Suprapubic skin (tissue), 4 donors: ENCODE measurements at regions not wholly inside any gene's neighbourhood (a gene's known extent, or its start where the extent isn't known, plus 50 kb on each side); places are given as distances from the start of the nearest gene placed in this dataset.

Source experiments
- DNase-seq, 2 donors: peaks; one replicate each; pipeline ENCODE4 v3.0.0-alpha.2; 2019; ENCODE audit warnings: low spot score in 2 of 2
- H3K27ac ChIP-seq: fragments of 200-600 bp; sonication (generic); one replicate; pipeline ENCODE4 v1.5.1; 2019
- H3K27me3 ChIP-seq: fragments of 200-600 bp; sonication (generic); one replicate; pipeline ENCODE4 v1.5.1; 2019
- H3K36me3 ChIP-seq: fragments of 200-600 bp; sonication (generic); one replicate; pipeline ENCODE4 v1.5.1; 2019
- H3K4me1 ChIP-seq: fragments of 200-600 bp; sonication (generic); one replicate; pipeline ENCODE4 v1.5.1; 2019
- H3K4me3 ChIP-seq: fragments of 200-600 bp; sonication (generic); one replicate; pipeline ENCODE4 v1.5.1; 2019; ENCODE audit warnings: mild to moderate bottlenecking
- H3K9me3 ChIP-seq: fragments of 200-600 bp; sonication (generic); one replicate; pipeline ENCODE4 v1.5.1; 2019
- EP300 ChIP-seq: sonication (generic); formaldehyde crosslinking; IDR thresholded peaks from one replicate; pipeline ENCODE4 v1.6.1; 2017; ENCODE audit warnings: antibody characterized with exemption
- POLR2A ChIP-seq, 2 donors: fragments of 450-650 bp; IDR thresholded peaks; one replicate each; pipeline ENCODE4 v1.6.1; 2017; ENCODE audit warnings: antibody characterized with exemption in 2 of 2, mild to moderate bottlenecking in 2 of 2, moderate library complexity in 2 of 2
- POLR2AphosphoS5 ChIP-seq, 3 donors: sonication (generic); formaldehyde crosslinking; IDR thresholded peaks; one replicate each; pipeline ENCODE4 v1.6.1; 2017; ENCODE audit warnings: antibody characterized with exemption in 3 of 3
- WGBS: methylation state at CpG from one replicate; pipeline ENCODE4 v1.1.5; 2018; 5-methylcytosine and 5-hydroxymethylcytosine counted together
- TF ChIP-seq, protein P1 (sequence below), 2 donors: fragments of 200-600 bp in 1 of 2; fragments of 450-650 bp in 1 of 2; sonication (generic) in 1 of 2; IDR thresholded peaks; one replicate each; pipeline ENCODE4 v1.5.1; 2016 to 2019; ENCODE audit warnings: antibody characterized with exemption in 2 of 2, mild to moderate bottlenecking in 1 of 2, moderate library complexity in 1 of 2

DNA sequence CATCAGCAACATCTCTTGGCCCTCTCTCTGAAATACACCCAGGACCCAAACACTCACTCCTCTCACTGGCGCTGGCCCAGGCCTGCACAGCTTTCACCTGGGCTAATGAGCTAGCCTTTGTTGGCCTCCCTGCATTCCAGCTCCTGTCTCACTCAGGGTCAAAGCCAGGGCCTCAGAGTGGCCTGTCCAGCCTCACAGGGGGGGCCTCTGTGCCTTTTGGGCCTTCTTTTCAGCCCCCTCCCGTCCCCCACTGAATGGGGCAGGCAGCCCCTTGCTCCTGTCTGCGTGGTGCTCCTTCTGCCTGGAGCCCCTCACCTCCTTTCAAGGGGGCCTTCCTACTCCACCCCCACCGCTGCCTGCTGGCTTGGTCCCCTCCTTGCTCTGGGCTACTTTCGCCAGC lies 59.0 kb upstream of the PRR23E start:
- TF ChIP-seq, protein P1, sequence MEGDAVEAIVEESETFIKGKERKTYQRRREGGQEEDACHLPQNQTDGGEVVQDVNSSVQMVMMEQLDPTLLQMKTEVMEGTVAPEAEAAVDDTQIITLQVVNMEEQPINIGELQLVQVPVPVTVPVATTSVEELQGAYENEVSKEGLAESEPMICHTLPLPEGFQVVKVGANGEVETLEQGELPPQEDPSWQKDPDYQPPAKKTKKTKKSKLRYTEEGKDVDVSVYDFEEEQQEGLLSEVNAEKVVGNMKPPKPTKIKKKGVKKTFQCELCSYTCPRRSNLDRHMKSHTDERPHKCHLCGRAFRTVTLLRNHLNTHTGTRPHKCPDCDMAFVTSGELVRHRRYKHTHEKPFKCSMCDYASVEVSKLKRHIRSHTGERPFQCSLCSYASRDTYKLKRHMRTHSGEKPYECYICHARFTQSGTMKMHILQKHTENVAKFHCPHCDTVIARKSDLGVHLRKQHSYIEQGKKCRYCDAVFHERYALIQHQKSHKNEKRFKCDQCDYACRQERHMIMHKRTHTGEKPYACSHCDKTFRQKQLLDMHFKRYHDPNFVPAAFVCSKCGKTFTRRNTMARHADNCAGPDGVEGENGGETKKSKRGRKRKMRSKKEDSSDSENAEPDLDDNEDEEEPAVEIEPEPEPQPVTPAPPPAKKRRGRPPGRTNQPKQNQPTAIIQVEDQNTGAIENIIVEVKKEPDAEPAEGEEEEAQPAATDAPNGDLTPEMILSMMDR (IDR thresholded peaks at IDR 0.05), result no peak
- no peak for TF ChIP-seq POLR2A (IDR thresholded peaks at IDR 0.05)
- Histone ChIP-seq H3K27ac (no peak overlapping the region), H3K9me3 (no peaks in the 10 kb centered on the region), H3K36me3 (no peaks in the 10 kb centered on the region), H3K27me3 (peaks cover 31% of the 10 kb centered on the region), H3K4me1 (peaks cover 26% of the 10 kb centered on the region), H3K4me3 (no peak overlapping the region)
- WGBS, result 92% methylated on average over 5 of the region's 5 CpGs
- DNase-seq, result no peak

DNA sequence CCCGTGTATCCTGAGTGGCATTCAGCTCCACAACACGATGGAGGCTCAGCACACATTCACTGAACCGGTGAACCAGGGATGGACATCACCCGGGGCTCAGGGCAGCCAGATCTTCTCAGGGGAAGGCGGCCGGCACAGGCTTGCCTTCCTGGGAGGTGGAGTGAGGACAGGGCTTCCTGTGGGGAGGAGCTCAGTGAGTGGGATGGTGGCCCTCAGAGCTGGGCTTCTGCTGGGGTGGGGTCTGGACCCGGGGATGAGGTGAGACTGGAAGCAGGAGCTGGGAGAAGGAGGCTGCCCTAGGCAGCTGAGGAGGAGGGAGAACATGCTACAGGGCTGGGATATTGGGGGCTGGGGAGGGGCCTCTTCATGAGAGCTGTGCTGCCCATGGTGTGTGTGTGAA lies 58.5 kb upstream of the PRR23E start:
- no peak overlapping the region for H3K4me3 ChIP-seq
- H3K27ac ChIP-seq, result no peak overlapping the region
- H3K36me3 ChIP-seq, result no peaks in the 10 kb centered on the region
- H3K27me3 ChIP-seq, result peaks cover 31% of the 10 kb centered on the region
- TF ChIP-seq, protein P1 (IDR thresholded peaks at IDR 0.05), result no peak
- no peak for TF ChIP-seq POLR2A (IDR thresholded peaks at IDR 0.05)
- no peak for TF ChIP-seq POLR2AphosphoS5 (IDR thresholded peaks at IDR 0.05)
- TF ChIP-seq EP300, result no peak
- DNase-seq, result no peak
- H3K4me1 ChIP-seq, result peaks cover 26% of the 10 kb centered on the region
- no peaks in the 10 kb centered on the region for H3K9me3 ChIP-seq
- 60% methylated on average over 7 of the region's 7 CpGs for WGBS

GRCh38 chr3:127134887-127135240 lies 58.1 kb upstream of the PRR23E start:
- peaks cover 31% of the 10 kb centered on the region for H3K27me3 ChIP-seq
- no peak for DNase-seq
- no peak overlapping the region for H3K27ac ChIP-seq
- H3K36me3 ChIP-seq, result no peaks in the 10 kb centered on the region
- H3K9me3 ChIP-seq, result no peaks in the 10 kb centered on the region
- 40% methylated on average over 2 of the region's 5 CpGs for WGBS
- H3K4me3 ChIP-seq, result peak overlapping the region; percentile 44
- peaks cover 26% of the 10 kb centered on the region for H3K4me1 ChIP-seq
- TF ChIP-seq, protein P1 (IDR thresholded peaks at IDR 0.05), result no peak
- TF ChIP-seq EP300, result no peak
- TF ChIP-seq POLR2A (IDR thresholded peaks at IDR 0.05), result no peak
- no peak for TF ChIP-seq POLR2AphosphoS5 (IDR thresholded peaks at IDR 0.05)

DNA sequence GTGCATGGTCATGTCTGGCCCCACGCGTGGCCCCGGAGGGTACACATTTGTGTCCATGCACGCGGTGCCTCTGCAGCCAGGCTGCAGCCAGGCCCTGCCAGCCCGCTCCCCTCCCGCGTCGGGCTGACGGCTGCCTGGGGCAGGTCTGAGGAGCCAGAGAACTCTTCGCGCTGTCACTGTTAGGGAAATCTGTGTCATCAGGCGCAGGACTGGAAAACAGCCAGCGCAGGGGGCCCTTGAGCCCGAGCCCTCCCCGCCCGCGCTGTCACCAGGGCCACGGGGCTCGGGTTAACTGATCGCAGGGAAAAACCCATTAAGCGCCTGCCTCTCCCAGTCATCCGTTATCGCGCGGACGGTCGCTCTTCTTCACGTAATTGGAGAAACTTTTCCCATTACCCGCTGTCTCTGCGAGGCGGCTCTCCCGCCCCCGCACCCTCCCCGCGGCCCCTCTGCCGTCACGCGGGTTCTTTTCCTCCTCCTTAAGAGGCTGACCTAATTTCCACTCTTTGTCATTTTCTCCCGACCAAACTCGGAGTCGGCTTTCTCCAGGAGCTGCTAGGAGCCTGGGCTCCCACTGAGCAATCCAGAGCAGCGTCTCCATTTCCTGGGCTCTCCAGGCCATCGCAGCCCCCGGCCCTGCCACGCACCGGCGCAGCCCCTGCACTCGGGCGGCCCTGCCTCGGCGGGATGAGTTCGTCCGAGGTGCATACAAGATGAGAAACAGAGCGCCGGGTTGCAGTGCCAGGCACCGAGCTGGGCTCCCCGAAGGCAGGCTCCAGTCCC lies 57.5 kb upstream of the PRR23E start:
- H3K27me3 ChIP-seq, result peaks cover 31% of the 10 kb centered on the region
- DNase-seq, result no peak
- no peaks in the 10 kb centered on the region for H3K9me3 ChIP-seq
- WGBS, result under 1% methylated on average over 33 of the region's 58 CpGs
- H3K4me1 ChIP-seq, result peaks cover 26% of the 10 kb centered on the region
- no peak for TF ChIP-seq POLR2AphosphoS5 (IDR thresholded peaks at IDR 0.05)
- TF ChIP-seq POLR2A (IDR thresholded peaks at IDR 0.05), result no peak
- TF ChIP-seq, protein P1 (IDR thresholded peaks at IDR 0.05), result no peak
- no peak for TF ChIP-seq EP300
- no peaks in the 10 kb centered on the region for H3K36me3 ChIP-seq
- no peak overlapping the region for H3K27ac ChIP-seq
- peak overlapping the region; percentile 44 for H3K4me3 ChIP-seq

GRCh38 chr3:127136024-127136600 lies 56.8 kb upstream of the PRR23E start:
- no peak for TF ChIP-seq EP300
- no peak for TF ChIP-seq POLR2AphosphoS5 (IDR thresholded peaks at IDR 0.05)
- no peak for TF ChIP-seq POLR2A (IDR thresholded peaks at IDR 0.05)
- TF ChIP-seq, protein P1 (IDR thresholded peaks at IDR 0.05), result no peak
- H3K9me3 ChIP-seq, result no peaks in the 10 kb centered on the region
- H3K36me3 ChIP-seq, result no peaks in the 10 kb centered on the region
- WGBS, result 50% methylated on average over 6 of the region's 16 CpGs
- DNase-seq, result no peak
- H3K27ac ChIP-seq, result no peak overlapping the region
- peak overlapping the region; percentile 44 for H3K4me3 ChIP-seq
- peaks cover 31% of the 10 kb centered on the region for H3K27me3 ChIP-seq
- H3K4me1 ChIP-seq, result peaks cover 26% of the 10 kb centered on the region
